ENCODE measurements at regions not wholly inside any gene's neighbourhood (a gene's known extent, or its start where the extent isn't known, plus 50 kb on each side); places are given as distances from the start of the nearest gene placed in this dataset.

- ATAC-seq (no peak), FAIRE-seq (no peak), DNase-seq (ENCODE audit: low read depth in 1 of 2, low spot score in 1 of 2) (no peak)
- Histone ChIP-seq H3K4me3 (no peak overlapping the region), H3K4me2 (no peak overlapping the region), H3K4me1 (no peaks in the 10 kb centered on the region), H3K27ac (0 out of 6 replicates have a peak overlapping the region, but pooled peaks of 1 of the 2 experiments have one; percentile 21), H3K9me3 (no peaks in the 10 kb centered on the region)
- ChIA-PET CTCF (interaction anchor here (1.2 kb wide), 1 partner anchor 54 kb away, joined by 3 read pairs; no protein-coding TSS in a partner anchor), POLR2A (no interaction called here)
- WGBS (ENCODE audit: missing lambda C conversion rate) = 76% methylated on average over 13 of the region's 13 CpGs
- TF ChIP-seq MAX (IDR thresholded peaks at IDR 0.05) = no peak
- TF ChIP-seq KDM1A (IDR thresholded peaks at IDR 0.05; ENCODE audit: low read depth) = no peak
- no peak for TF ChIP-seq HMGXB4 (CRISPR knock-in tag; IDR thresholded peaks at IDR 0.05; ENCODE audit: borderline replicate concordance)
- TF ChIP-seq ZFP36 (IDR thresholded peaks at IDR 0.05; ENCODE audit: borderline replicate concordance, partially characterized antibody) = no peak
- no peak for TF ChIP-seq E2F6 (IDR thresholded peaks at IDR 0.05; ENCODE audit: borderline replicate concordance, low read depth)
- TF ChIP-seq BHLHE40 (IDR thresholded peaks at IDR 0.05; ENCODE audit: low read depth, low read length) = no peak
Observed at GRCh38 chr2:234715671-234716250, 218.9 kb upstream of the ARL4C start.

DNA sequence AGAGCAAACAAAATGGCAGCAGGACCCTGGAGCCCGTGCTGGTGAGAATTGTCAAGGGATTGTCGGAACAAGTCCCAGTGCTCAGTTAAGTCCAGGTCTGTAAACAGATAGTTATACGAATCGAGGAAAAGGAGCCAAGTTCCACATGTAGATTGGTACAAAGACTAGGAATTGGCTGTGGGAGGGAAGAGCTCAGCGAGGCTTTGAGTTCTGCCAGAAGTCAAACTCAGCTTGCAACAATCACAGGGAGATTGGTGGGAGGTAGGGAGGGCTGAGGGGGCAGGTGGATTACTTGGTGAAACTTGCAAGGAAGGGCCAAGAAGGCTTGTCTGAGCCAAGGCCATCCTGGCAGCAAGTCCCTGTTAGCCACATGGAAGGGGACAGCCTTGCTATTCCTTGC, 217.8 kb upstream of the ARL4C start:
- FAIRE-seq = no peak
- H3K9me3 ChIP-seq = no peaks in the 10 kb centered on the region

More for the DNA sequence above, 217.8 kb upstream of the ARL4C start:
- POLR2A ChIA-PET = no interaction called here
- ATAC-seq (no peak), DNase-seq (ENCODE audit: low read depth in 1 of 2, low spot score in 1 of 2) (no peak)
- CTCF ChIA-PET = interaction anchor here (0.6 kb wide), 1 partner anchor 36 kb away, joined by 3 read pairs; no protein-coding TSS in a partner anchor
- no peak overlapping the region for H3K4me2 ChIP-seq
- H3K27ac ChIP-seq = peak overlapping the region in 1 of 2 experiments; percentile 12; a peak in 1 of 6 replicates
- H3K4me1 ChIP-seq = no peaks in the 10 kb centered on the region
- TF ChIP-seq MAX (IDR thresholded peaks at IDR 0.05) = no peak
- TF ChIP-seq BHLHE40 (IDR thresholded peaks at IDR 0.05; ENCODE audit: low read depth, low read length) = no peak
- TF ChIP-seq JUNB (IDR thresholded peaks at IDR 0.05) = no peak
- TF ChIP-seq CTCF (IDR thresholded peaks at IDR 0.05) = no peak
- no peak for TF ChIP-seq HDAC2 (IDR thresholded peaks at IDR 0.05)
- TF ChIP-seq FOSB (CRISPR knock-in tag; IDR thresholded peaks at IDR 0.05) = no peak
- no peak for TF ChIP-seq CBX2 (IDR thresholded peaks at IDR 0.05; ENCODE audit: borderline replicate concordance, low read depth)
- TF ChIP-seq PBX3 (IDR thresholded peaks at IDR 0.05) = no peak
- no peak for TF ChIP-seq ZNF302 (CRISPR knock-in tag; IDR thresholded peaks at IDR 0.05)
- no peak for TF ChIP-seq REST (IDR thresholded peaks at IDR 0.05)
- TF ChIP-seq SMC3 (IDR thresholded peaks at IDR 0.05) = no peak
- TF ChIP-seq HMGXB4 (CRISPR knock-in tag; IDR thresholded peaks at IDR 0.05; ENCODE audit: borderline replicate concordance) = no peak
- TF ChIP-seq RFX5 (IDR thresholded peaks at IDR 0.05) = no peak
- no peak for TF ChIP-seq HES2 (IDR thresholded peaks at IDR 0.05)
- TF ChIP-seq, protein P1, sequence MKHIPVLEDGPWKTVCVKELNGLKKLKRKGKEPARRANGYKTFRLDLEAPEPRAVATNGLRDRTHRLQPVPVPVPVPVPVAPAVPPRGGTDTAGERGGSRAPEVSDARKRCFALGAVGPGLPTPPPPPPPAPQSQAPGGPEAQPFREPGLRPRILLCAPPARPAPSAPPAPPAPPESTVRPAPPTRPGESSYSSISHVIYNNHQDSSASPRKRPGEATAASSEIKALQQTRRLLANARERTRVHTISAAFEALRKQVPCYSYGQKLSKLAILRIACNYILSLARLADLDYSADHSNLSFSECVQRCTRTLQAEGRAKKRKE (CRISPR knock-in tag; IDR thresholded peaks at IDR 0.05; ENCODE audit: low read depth) = no peak
- no peak for TF ChIP-seq SREBF2 (IDR thresholded peaks at IDR 0.05)
- TF ChIP-seq NR3C1 (IDR thresholded peaks at IDR 0.05) = no peak
- 78% methylated on average over 5 of the region's 5 CpGs for WGBS (ENCODE audit: missing lambda C conversion rate)
- H3K4me3 ChIP-seq = no peak overlapping the region
